ENCODE measurements at regions not wholly inside any gene's neighbourhood (a gene's known extent, or its start where the extent isn't known, plus 50 kb on each side); places are given as distances from the start of the nearest gene placed in this dataset.
"Not testable (repeated sequence)": the region's sequence is repeated elsewhere in the genome, so short reads cannot be mapped to it uniquely, and the experiment has no call there.

GRCh38 chr6:62819640-62820039, 391.6 kb upstream of the FKBP1C start:
- no peak for DNase-seq (ENCODE audit: low spot score)

DNA sequence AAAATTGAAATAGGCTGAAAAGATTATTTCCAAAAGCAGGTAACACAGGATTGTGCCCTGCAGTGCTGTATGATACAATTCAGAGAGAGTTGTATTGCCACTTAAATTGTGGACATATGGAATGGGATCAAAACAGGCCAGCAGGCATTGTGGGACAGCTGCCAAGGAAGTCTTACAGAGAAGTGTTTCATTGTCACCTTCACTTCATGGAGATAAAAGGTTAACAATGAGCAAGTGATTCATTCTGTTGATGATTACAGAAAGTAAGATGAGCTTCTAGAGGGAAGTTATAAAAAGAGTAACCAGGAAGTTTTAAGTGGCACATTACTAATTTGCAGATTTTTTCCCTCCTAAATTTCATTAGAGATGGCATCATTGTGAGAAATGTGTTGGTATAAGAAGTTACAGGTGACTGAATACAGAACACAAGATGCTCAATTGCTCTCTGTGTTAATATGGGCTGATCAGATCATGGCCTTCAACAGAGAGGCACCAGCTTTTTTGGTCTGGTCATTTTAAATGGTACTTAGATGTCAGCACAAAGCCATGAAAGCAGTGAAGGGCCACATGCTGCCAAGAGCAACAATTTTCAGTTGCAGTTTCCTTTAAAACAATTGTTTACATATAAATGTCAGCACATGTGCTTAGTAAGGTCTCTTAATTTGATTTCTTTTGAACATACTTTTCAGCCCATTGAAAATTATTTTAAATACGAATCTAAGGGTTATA, 402.5 kb upstream of the FKBP1C start:
- no peak for DNase-seq (ENCODE audit: low spot score)

DNA sequence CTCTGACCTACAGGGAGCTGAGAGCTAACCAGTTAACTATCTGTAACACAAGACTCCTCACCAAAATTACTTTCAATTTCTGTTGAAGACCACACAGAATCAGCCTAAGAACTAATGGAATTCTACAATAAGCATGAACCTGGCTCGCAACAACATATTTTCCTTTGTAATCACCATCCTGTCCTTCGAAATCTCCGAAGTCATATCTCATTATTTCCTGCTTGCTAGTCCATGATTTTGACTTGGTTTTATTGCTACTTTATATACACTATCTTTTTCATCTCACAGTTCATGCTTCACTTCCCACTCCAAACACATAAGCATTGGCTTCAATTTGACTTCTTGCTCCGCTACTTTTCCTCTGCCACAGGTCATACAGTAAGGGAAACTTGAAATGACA, 405.8 kb upstream of the FKBP1C start:
- DNase-seq (ENCODE audit: low spot score): no peak

- no peak for DNase-seq (ENCODE audit: low spot score)
Observed at GRCh38 chr6:62803094-62803493, 408.2 kb upstream of the FKBP1C start.

- DNase-seq (ENCODE audit: low spot score): no peak
Observed at GRCh38 chr6:62797190-62797589, 414.1 kb upstream of the FKBP1C start.

- DNase-seq (ENCODE audit: low spot score): peak; percentile 50
Observed at GRCh38 chr6:62775427-62776022, 435.7 kb upstream of the FKBP1C start.

DNA sequence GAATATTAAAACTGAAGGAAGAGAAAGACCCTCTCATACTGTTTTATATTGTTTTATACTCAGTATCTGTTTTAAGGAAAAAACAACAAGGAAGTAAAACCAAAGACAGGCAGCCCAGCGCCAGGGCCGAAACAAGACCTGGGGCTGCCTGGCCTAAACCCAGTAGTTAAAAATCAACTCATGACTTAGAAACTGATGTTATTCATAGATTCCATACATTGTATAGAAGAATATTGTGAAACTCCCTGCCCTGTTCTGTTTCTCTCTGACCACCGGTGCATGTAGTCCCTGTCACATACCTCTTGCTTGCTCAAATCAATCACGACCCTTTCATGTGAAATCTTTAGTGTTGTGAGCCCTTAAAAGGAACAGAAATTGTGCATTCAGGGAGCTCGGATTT, 445.1 kb upstream of the FKBP1C start:
- not testable (repeated sequence) for DNase-seq (ENCODE audit: low spot score)

GRCh38 chr6:62764841-62765240, 446.4 kb upstream of the FKBP1C start:
- DNase-seq (ENCODE audit: low spot score): no peak

DNA sequence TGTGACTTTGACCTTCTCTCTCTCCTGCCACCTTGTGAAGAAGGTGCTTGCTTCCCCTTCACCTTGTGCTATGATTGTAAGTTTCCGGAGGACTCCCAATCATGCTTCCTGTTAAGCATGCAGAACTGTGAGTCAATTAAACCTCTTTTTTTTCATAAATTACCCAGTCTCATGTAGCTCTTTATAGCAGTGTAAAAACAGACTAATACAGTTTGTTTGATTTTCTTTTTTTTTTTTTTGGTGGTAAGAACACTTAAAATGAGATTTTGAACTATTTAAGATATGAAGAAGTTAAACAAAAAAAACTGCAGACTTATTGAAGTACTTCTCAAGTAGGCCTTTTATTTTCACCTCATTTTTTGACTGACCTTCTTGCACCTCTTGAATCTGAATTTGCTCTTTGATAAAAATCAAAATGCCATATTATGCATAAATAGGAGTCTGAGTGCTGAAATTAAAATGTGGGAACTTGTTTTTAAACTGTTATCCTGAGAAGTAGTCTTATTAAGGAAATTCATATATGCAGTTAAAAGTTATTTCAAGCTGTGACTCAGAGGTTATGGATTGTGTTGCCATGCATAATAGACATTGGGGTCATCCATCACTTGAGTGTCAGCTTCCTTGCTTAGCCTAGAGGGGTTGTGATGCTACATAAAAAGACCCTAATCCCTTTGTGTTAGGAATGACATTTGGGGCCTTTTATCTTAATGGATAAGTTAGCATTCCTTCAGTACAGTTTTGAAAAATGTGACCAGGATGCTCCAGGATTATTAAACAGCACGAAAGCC, 447.9 kb upstream of the FKBP1C start:
- DNase-seq (ENCODE audit: low spot score): no peak

DNA sequence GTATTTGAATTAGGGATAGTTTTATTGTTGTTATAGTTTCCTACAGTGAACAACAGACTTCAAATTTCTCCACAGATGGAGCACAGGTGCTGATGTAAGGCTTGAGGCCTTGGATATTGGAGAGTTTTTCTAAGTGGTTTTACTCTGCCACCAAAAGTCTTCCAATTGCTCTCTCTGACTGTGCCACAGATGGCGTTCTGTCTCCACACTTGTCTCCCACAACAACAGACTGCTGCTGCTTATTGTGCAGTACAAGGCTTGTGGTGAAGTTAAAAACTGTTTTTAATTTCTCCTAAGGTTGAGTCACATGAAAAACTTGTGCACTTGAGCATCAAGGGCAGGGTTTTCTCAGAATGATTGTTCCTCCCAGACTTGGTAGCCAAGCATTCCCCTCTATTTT, 460.9 kb upstream of the KHDRBS2 start:
- DNase-seq (ENCODE audit: low spot score): no peak

GRCh38 chr6:62746161-62746560, 460.1 kb upstream of the KHDRBS2 start:
- DNase-seq (ENCODE audit: low spot score): no peak

DNA sequence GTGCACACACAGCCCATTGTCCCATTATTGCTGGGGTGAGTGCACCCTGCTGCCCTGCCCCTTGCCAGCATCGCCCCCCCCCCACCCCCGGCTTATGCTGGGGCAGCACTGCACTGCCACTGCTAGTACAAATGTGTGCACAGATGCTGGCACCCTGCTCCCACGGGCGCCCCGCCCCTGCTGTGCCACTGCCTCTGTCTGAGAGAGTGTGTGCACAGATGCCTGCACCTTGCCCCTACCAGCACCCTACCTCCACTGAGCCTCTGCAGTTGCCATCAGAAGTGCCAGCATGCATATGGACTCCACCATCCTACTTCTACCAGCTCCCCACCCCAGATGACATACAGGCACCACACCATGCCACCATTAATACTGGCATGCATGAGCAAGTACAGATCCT, 454.6 kb upstream of the KHDRBS2 start:
- no peak for DNase-seq (ENCODE audit: low spot score)

DNA sequence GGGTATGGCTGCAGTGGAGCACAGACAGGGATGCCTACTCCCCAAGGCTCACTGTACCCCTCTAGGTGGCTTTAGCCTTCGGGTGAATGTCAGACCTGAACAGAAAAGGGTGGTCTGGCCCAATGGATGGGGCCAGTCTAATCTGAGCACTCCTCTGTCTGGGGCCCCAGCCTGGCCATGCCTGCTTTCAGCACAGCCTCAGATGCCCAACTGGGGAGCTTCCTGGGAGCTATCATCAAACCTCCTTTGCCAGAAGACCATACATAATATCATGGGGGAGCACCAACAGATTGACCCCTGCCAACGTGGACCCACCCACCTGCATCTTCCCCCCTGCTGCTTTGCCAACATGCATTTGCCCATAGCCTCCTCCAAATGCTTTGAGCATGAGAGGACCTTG, 454.1 kb upstream of the KHDRBS2 start:
- no peak for DNase-seq (ENCODE audit: low spot score)

GRCh38 chr6:62737792-62738191, 451.8 kb upstream of the KHDRBS2 start:
- DNase-seq (ENCODE audit: low spot score): no peak

DNA sequence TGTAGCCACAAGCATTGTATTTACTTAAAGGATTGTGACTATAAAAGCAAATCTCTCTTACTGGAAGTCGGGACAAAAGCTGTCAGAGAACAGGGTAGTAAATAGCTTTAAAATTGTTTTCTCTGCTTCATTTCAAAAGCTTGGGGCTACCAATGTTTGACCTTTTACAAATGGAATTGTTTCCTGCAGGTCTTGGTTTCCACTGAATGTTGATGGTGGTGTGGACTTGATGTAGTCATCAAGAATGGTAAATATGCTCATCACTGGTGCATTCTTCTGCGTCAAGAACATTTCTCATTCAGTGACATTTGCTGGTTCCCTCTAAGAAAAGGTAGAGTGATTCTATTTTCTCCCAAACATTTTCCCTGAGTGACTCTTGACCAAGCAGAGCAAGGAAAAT, 435.4 kb upstream of the KHDRBS2 start:
- DNase-seq (ENCODE audit: low spot score): no peak

GRCh38 chr6:62716719-62717118, 430.7 kb upstream of the KHDRBS2 start:
- no peak for DNase-seq (ENCODE audit: low spot score)

GRCh38 chr6:62714112-62714511, 428.1 kb upstream of the KHDRBS2 start:
- DNase-seq (ENCODE audit: low spot score): no peak

- no peak for DNase-seq (ENCODE audit: low spot score)
Observed at GRCh38 chr6:62711750-62712149, 425.7 kb upstream of the KHDRBS2 start.

DNA sequence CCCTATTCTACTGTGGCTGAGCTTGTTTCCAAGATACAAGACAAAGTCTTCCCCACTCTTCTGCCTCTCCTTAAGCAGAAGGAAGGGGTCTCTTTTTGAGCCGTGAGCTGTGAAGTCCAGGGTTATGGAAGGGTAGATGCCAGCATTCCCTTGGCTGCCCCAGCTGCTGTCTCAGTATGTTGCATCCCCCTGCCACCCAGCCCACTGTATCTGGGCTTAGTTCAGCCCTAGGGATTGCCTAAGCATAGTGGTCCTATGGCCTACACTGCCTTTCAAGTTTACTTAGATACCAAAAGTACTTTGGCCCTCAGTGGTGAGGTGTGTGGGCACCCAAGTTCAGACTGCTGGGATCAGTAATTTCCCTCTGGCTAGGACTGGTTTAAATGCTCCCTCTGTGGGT, 421.9 kb upstream of the KHDRBS2 start:
- no peak for DNase-seq (ENCODE audit: low spot score)

DNA sequence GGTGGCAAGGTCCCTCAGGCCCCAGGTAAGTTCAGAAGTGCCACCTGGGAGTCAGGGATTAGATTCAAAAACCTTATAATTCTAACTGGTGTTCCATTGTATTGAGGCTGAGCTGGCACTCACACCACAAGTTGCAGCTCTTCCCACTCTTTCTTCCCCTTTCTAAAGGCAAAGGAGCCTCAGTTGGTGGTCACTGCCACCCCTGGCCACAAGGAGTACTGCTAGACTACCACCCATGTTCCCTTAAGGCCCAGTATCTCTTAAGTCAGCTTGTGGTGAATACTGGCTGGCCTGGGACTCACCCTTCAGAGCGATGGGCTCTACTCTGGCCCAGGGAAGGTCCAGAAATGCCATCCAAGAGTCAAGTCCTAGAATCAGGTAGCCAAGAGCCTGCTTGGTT, 421.1 kb upstream of the KHDRBS2 start:
- no peak for DNase-seq (ENCODE audit: low spot score)

DNA sequence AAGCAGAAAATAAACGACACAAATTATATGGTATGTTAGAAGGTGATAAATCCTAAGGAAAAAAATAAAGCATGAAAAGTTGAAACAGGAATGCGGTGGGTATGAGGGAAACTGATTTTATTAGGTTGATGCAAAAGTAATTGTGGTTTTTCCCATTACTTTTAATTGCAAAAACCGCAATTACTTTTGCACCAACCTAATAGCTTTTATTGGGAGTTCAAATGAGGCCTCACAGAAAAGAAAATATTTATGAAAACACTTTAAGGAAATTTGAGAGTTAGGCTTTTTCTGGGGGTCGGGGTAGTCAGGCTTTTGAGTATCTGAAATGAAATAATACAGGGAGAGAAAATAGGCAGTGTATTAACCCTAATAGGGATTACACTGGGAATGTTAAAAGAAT, 397.0 kb upstream of the KHDRBS2 start:
- no peak for DNase-seq (ENCODE audit: low spot score)

DNA sequence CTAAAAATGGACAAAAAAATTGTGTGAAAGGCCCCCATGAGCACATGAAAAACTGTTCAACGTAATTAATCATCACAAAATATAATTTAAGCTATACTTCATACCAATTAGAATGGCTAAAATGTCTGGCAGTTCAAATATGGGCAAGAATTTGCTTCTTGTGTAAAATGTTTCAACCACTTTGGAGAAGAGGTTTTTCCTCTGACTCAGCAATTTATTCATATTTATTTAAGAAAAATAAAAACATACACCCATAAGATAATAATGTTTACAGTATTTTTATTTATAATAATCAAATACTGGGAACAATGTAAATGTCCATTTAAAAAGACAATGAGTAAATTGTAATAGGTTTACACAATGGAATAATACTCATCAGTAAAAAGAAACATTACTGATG, 395.1 kb upstream of the KHDRBS2 start:
- DNase-seq (ENCODE audit: low spot score): no peak

- no peak for DNase-seq (ENCODE audit: low spot score)
Observed at GRCh38 chr6:62672989-62673388, 387.0 kb upstream of the KHDRBS2 start.
